ENCODE measurements at regions not wholly inside any gene's neighbourhood (a gene's known extent, or its start where the extent isn't known, plus 50 kb on each side); places are given as distances from the start of the nearest gene placed in this dataset.
A peak's percentile ranks its signal among the peaks of the same experiment; 100 is the strongest.

GRCh38 chrX:121496966-121497365, 449.6 kb downstream of the GLUD2 start:
- no peaks in the 10 kb centered on the region for H3K9me3 ChIP-seq
- no peaks in the 10 kb centered on the region for H3K4me1 ChIP-seq
- H3K36me3 ChIP-seq, result no peaks in the 10 kb centered on the region
- TF ChIP-seq EP300 (IDR thresholded peaks at IDR 0.05) (no peak), POLR2A (IDR thresholded peaks at IDR 0.05) (no peak), CTCF (IDR thresholded peaks at IDR 0.05) (no peak), POLR2AphosphoS5 (IDR thresholded peaks at IDR 0.05) (no peak)
- no peak overlapping the region for H3K27ac ChIP-seq
- intact Hi-C loops (cut with DNase I; ENCODE audit: low total_unique reads), result no loop called here
- no peak overlapping the region for H3K4me3 ChIP-seq
- H3K27me3 ChIP-seq, result no peaks in the 10 kb centered on the region
- 0 to 25% (median 7%) methylated on average over 1 of the region's 1 CpG for WGBS, 5 donors
- no peak for DNase-seq

DNA sequence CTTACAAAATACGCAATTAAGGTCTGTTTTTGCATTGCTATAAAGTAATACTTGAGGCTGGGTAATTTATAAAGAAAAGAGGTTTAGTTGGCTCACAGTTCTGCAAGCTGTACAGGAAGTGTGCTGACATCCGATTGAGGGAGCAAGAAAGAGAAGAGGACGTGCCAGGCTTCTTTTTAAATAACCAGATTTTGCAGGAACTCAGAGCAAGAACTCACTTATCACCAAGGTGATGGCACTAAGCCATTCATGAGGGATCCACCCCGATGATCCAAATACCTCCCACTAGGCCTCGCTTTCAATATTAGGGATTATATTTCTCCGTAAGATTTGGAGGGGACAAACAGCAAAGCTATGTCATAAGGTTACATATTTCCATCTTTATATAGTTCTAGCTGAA, 456.7 kb downstream of the GLUD2 start:
- no peaks in the 10 kb centered on the region for H3K4me1 ChIP-seq
- intact Hi-C loops (cut with DNase I; ENCODE audit: low total_unique reads), result no loop called here
- H3K27ac ChIP-seq, result no peak overlapping the region
- H3K9me3 ChIP-seq, result no peaks in the 10 kb centered on the region
- WGBS, 5 donors, result 62 to 82% (median 70%) methylated on average over 6 of the region's 6 CpGs
- no peaks in the 10 kb centered on the region for H3K27me3 ChIP-seq
- no peak for TF ChIP-seq POLR2AphosphoS5 (IDR thresholded peaks at IDR 0.05)
- H3K36me3 ChIP-seq, result no peaks in the 10 kb centered on the region
- no peak overlapping the region for H3K4me3 ChIP-seq
- peak in 1 of 2 donors; percentile 2 for DNase-seq

DNA sequence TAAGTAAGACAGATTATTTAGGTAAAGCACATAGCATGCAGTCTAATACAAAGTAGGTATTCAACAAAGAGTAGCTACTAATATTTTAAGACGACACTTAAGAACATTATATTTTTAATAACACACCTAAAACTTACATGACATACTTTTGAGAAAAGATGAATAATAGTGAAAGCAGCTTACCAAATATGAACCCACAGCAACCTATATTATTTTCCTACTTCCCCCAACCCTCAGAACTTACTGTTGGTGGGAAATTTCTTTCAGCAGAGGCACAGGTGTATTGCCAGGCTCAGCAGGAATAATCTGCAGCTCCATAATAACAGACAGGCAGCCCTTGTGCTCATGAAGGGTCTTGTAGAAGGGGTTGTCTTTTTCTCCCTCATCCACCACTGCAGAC, 498.9 kb downstream of the GLUD2 start:
- Histone ChIP-seq H3K4me1 (no peaks in the 10 kb centered on the region), H3K9me3 (peaks cover 0 to 11% (median 4%) of the 10 kb centered on the region in 4 donors), H3K27me3 (no peaks in the 10 kb centered on the region), H3K4me3 (no peak overlapping the region), H3K36me3 (no peaks in the 10 kb centered on the region), H3K27ac (no peak overlapping the region)
- DNase-seq, result no peak
- TF ChIP-seq CTCF (IDR thresholded peaks at IDR 0.05), result no peak
- TF ChIP-seq POLR2AphosphoS5 (IDR thresholded peaks at IDR 0.05), result no peak
- TF ChIP-seq POLR2A (IDR thresholded peaks at IDR 0.05), result no peak
- TF ChIP-seq EP300 (IDR thresholded peaks at IDR 0.05), result no peak
- intact Hi-C loops (cut with DNase I; ENCODE audit: low total_unique reads), result no loop called here
- 83 to 97% (median 93%) methylated on average over 1 of the region's 1 CpG for WGBS, 5 donors

GRCh38 chrX:121558886-121559285, 511.5 kb downstream of the GLUD2 start:
- no peak overlapping the region for H3K4me3 ChIP-seq
- no peaks in the 10 kb centered on the region for H3K9me3 ChIP-seq
- no peaks in the 10 kb centered on the region for H3K27me3 ChIP-seq
- no peak overlapping the region for H3K27ac ChIP-seq
- DNase-seq, result no peak
- H3K4me1 ChIP-seq, result no peaks in the 10 kb centered on the region
- H3K36me3 ChIP-seq, result no peaks in the 10 kb centered on the region
- WGBS, 5 donors, result 38 to 68% (median 51%) methylated on average over 2 of the region's 2 CpGs
- TF ChIP-seq CTCF (IDR thresholded peaks at IDR 0.05), result no peak
- TF ChIP-seq EP300 (IDR thresholded peaks at IDR 0.05), result no peak
- TF ChIP-seq POLR2AphosphoS5 (IDR thresholded peaks at IDR 0.05), result no peak
- no peak for TF ChIP-seq POLR2A (IDR thresholded peaks at IDR 0.05)
- intact Hi-C loops (cut with DNase I; ENCODE audit: low total_unique reads), result no loop called here

DNA sequence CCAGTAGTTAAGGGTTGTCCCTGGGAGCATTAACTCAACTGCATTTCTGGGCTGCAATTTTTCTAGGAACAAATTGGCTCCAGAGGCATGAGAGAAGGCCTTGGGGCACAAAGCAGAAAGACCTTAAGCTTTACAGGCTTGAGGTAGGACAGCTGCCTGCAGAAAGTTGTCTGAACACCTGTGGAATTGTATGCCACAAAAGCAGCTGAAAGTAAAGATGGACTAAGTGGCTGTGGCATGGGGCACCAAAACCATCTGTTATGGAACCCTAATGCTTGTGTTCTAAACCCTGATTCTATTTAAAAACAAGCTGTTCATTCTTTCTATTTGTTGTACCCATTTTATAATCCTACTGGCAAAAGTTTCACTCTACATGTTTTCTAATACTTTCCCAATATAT, 515.2 kb downstream of the GLUD2 start:
- no peak overlapping the region for H3K4me3 ChIP-seq
- H3K36me3 ChIP-seq, result no peaks in the 10 kb centered on the region
- no peaks in the 10 kb centered on the region for H3K9me3 ChIP-seq
- H3K27me3 ChIP-seq, result no peaks in the 10 kb centered on the region
- intact Hi-C loops (cut with DNase I; ENCODE audit: low total_unique reads), result no loop called here
- TF ChIP-seq CTCF (IDR thresholded peaks at IDR 0.05) (no peak), POLR2AphosphoS5 (IDR thresholded peaks at IDR 0.05) (no peak), POLR2A (IDR thresholded peaks at IDR 0.05) (no peak), EP300 (IDR thresholded peaks at IDR 0.05) (no peak)
- no peak for DNase-seq
- no peaks in the 10 kb centered on the region for H3K4me1 ChIP-seq
- no peak overlapping the region for H3K27ac ChIP-seq
